Aorta (tissue), 5 donors: ENCODE measurements at regions not wholly inside any gene's neighbourhood (a gene's known extent, or its start where the extent isn't known, plus 50 kb on each side); places are given as distances from the start of the nearest gene placed in this dataset.

Source experiments
- ATAC-seq: fragments of 200-7000 bp; cut with Tn5 transposase; one replicate; pipeline ENCODE4 v1.9.1; 2022; ENCODE audit warnings: moderate library complexity; ENCODE audit not compliant: low FRiP score
- DNase-seq, 2 donors: peaks; one replicate each; pipeline ENCODE4 v3.0.0-alpha.2; 2020
- H3K27ac ChIP-seq, 2 donors: one replicate each; pipeline ENCODE4 v1.5.1; 2013; ENCODE audit warnings: low read length in 2 of 2, mild to moderate bottlenecking in 2 of 2, moderate library complexity in 2 of 2, control low read depth in 1 of 2, inconsistent platforms in 1 of 2, low read depth in 1 of 2
- H3K27me3 ChIP-seq, 2 donors: one replicate each; pipeline ENCODE4 v1.6.1; 2013; ENCODE audit warnings: control low read depth in 1 of 2, low read length in 1 of 2, mild to moderate bottlenecking in 1 of 2, moderate library complexity in 1 of 2; ENCODE audit not compliant: insufficient read depth in 2 of 2, control insufficient read depth in 1 of 2
- H3K36me3 ChIP-seq, 2 donors: one replicate each; pipeline ENCODE4 v1.6.1; 2013; ENCODE audit warnings: control low read depth in 1 of 2, low read length in 1 of 2, mild to moderate bottlenecking in 1 of 2; ENCODE audit not compliant: insufficient read depth in 2 of 2, control insufficient read depth in 1 of 2
- H3K4me1 ChIP-seq, 2 donors: one replicate each; pipeline ENCODE4 v1.6.1; 2013; ENCODE audit warnings: low read length in 2 of 2, control low read depth in 1 of 2, mild to moderate bottlenecking in 1 of 2, moderate library complexity in 1 of 2; ENCODE audit not compliant: insufficient read depth in 2 of 2, control insufficient read depth in 1 of 2
- H3K4me3 ChIP-seq, 2 donors: one replicate each; pipeline ENCODE4 v1.5.1; 2013; ENCODE audit warnings: low read length in 2 of 2, control low read depth in 1 of 2, mild to moderate bottlenecking in 1 of 2
- H3K9me3 ChIP-seq: one replicate; pipeline ENCODE4 v1.6.1; 2013; ENCODE audit warnings: mild to moderate bottlenecking, low read length; ENCODE audit not compliant: control insufficient read depth
- WGBS, 2 donors: extraction: QIAGEN DNeasy Blood & Tissue Kit; methylation state at CpG; one replicate each; pipeline ENCODE4 v1.1.7; 2013; 5-methylcytosine and 5-hydroxymethylcytosine counted together
- intact Hi-C, 2 donors: fragments of 100-400 bp; cut with DNase I; formaldehyde crosslinking; loops; one replicate each; pipeline versions ENCODE4 v1.14.2 to v1.15.0; 2022
- donor health status: healthy with polysubstance abuse.
- donor health status: Bipolar disorder and iron deficiency.
- donor health status: DM: no; HTN: no; CAD: no.
- donor health status: DM: no; HTN: no; CAD: no.
- donor health status: DM: yes; HTN: yes; CAD: no.

GRCh38 chr1:2907051-2907450, 105.6 kb upstream of the TTC34 start:
- H3K4me1 ChIP-seq: no peaks in the 10 kb centered on the region
- no peaks in the 10 kb centered on the region for H3K9me3 ChIP-seq
- H3K36me3 ChIP-seq: no peaks in the 10 kb centered on the region
- DNase-seq: no peak
- no peak for ATAC-seq
- intact Hi-C loops: no loop called here
- WGBS, 2 donors: 88 to 92% methylated on average over 16 of the region's 16 CpGs
- no peak overlapping the region for H3K4me3 ChIP-seq
- no peak overlapping the region for H3K27ac ChIP-seq
- no peaks in the 10 kb centered on the region for H3K27me3 ChIP-seq

GRCh38 chr1:2908081-2908480, 106.6 kb upstream of the TTC34 start:
- H3K27ac ChIP-seq: no peak overlapping the region
- 91 to 95% methylated on average over 16 of the region's 16 CpGs for WGBS, 2 donors
- intact Hi-C loops: no loop called here
- DNase-seq (no peak), ATAC-seq (no peak)
- no peaks in the 10 kb centered on the region for H3K9me3 ChIP-seq
- H3K4me3 ChIP-seq: no peak overlapping the region
- H3K4me1 ChIP-seq: no peaks in the 10 kb centered on the region
- H3K27me3 ChIP-seq: no peaks in the 10 kb centered on the region
- no peaks in the 10 kb centered on the region for H3K36me3 ChIP-seq

- no peaks in the 10 kb centered on the region for H3K36me3 ChIP-seq
- intact Hi-C loops: no loop called here
- H3K9me3 ChIP-seq: no peaks in the 10 kb centered on the region
- no peak for DNase-seq
- H3K4me3 ChIP-seq: no peak overlapping the region
- no peak overlapping the region for H3K27ac ChIP-seq
- no peaks in the 10 kb centered on the region for H3K4me1 ChIP-seq
- no peak for ATAC-seq
- H3K27me3 ChIP-seq: no peaks in the 10 kb centered on the region
- WGBS, 2 donors: 90 to 94% methylated on average over 15 of the region's 15 CpGs
Measured at GRCh38 chr1:2908561-2908960, 107.1 kb upstream of the TTC34 start.

- WGBS, 2 donors: 84 to 90% methylated on average over 14 of the region's 14 CpGs
- Histone ChIP-seq H3K27ac (no peak overlapping the region), H3K9me3 (no peaks in the 10 kb centered on the region), H3K4me1 (no peaks in the 10 kb centered on the region), H3K27me3 (no peaks in the 10 kb centered on the region), H3K4me3 (no peak overlapping the region), H3K36me3 (no peaks in the 10 kb centered on the region)
- no peak for ATAC-seq
- intact Hi-C loops: loop anchor here in 1 of 2 donors (10.0 kb wide), 1 partner anchor 145 kb away; no protein-coding TSS in a partner anchor
- DNase-seq: no peak
Measured at GRCh38 chr1:2909797-2910196, 108.3 kb upstream of the TTC34 start.

GRCh38 chr1:2910211-2910610, 108.7 kb upstream of the TTC34 start:
- ATAC-seq: no peak
- Histone ChIP-seq H3K36me3 (no peaks in the 10 kb centered on the region), H3K9me3 (no peaks in the 10 kb centered on the region), H3K27me3 (no peaks in the 10 kb centered on the region), H3K4me3 (no peak overlapping the region), H3K4me1 (no peaks in the 10 kb centered on the region), H3K27ac (no peak overlapping the region)
- WGBS, 2 donors: 80 to 84% methylated on average over 11 of the region's 11 CpGs
- intact Hi-C loops: loop anchor here in 1 of 2 donors (10.0 kb wide), 1 partner anchor 145 kb away; no protein-coding TSS in a partner anchor
- no peak for DNase-seq

GRCh38 chr1:2911421-2912178, 109.7 kb upstream of the ACTRT2 start:
- Histone ChIP-seq H3K36me3 (no peaks in the 10 kb centered on the region), H3K27ac (no peak overlapping the region), H3K4me1 (no peaks in the 10 kb centered on the region), H3K4me3 (no peak overlapping the region), H3K9me3 (no peaks in the 10 kb centered on the region), H3K27me3 (no peaks in the 10 kb centered on the region)
- whole genome bisulfite sequencing, 2 donors: 48 to 72% methylated on average over 31 of the region's 31 CpGs
- ATAC-seq: no peak
- intact Hi-C loops: loop anchor here in 1 of 2 donors (10.0 kb wide), 1 partner anchor 143 kb away; no protein-coding TSS in a partner anchor
- DNase-seq: no peak

GRCh38 chr1:2912424-2913061, 108.7 kb upstream of the ACTRT2 start:
- WGBS, 2 donors: 89 to 91% methylated on average over 16 of the region's 16 CpGs
- Histone ChIP-seq H3K4me1 (no peaks in the 10 kb centered on the region), H3K4me3 (no peak overlapping the region), H3K27ac (no peak overlapping the region), H3K9me3 (no peaks in the 10 kb centered on the region), H3K27me3 (no peaks in the 10 kb centered on the region), H3K36me3 (no peaks in the 10 kb centered on the region)
- intact Hi-C loops: loop anchor here in 1 of 2 donors (10.0 kb wide), 1 partner anchor 142 kb away; no protein-coding TSS in a partner anchor
- ATAC-seq: no peak
- no peak for DNase-seq

- no peaks in the 10 kb centered on the region for H3K9me3 ChIP-seq
- DNase-seq: no peak
- H3K27ac ChIP-seq: no peak overlapping the region
- intact Hi-C loops: loop anchor here in 1 of 2 donors (10.0 kb wide), 1 partner anchor 142 kb away; no protein-coding TSS in a partner anchor
- WGBS, 2 donors: 74 to 78% methylated on average over 15 of the region's 15 CpGs
- no peaks in the 10 kb centered on the region for H3K36me3 ChIP-seq
- no peaks in the 10 kb centered on the region for H3K27me3 ChIP-seq
- no peaks in the 10 kb centered on the region for H3K4me1 ChIP-seq
- H3K4me3 ChIP-seq: no peak overlapping the region
- no peak for ATAC-seq
Measured at GRCh38 chr1:2913091-2913490, 108.2 kb upstream of the ACTRT2 start.

- Histone ChIP-seq H3K4me3 (no peak overlapping the region), H3K4me1 (no peaks in the 10 kb centered on the region), H3K27ac (no peak overlapping the region), H3K36me3 (no peaks in the 10 kb centered on the region), H3K9me3 (no peaks in the 10 kb centered on the region), H3K27me3 (no peaks in the 10 kb centered on the region)
- 5 to 10% methylated on average over 6 of the region's 6 CpGs for WGBS, 2 donors
- no peak for DNase-seq
- ATAC-seq: no peak
- intact Hi-C loops: loop anchor here (5.0 to 10.0 kb wide), 2 partner anchors 140 to 148 kb away; no protein-coding TSS in a partner anchor
Measured at GRCh38 chr1:2914702-2915101, 106.6 kb upstream of the ACTRT2 start.
